ENCODE measurements at regions not wholly inside any gene's neighbourhood (a gene's known extent, or its start where the extent isn't known, plus 50 kb on each side); places are given as distances from the start of the nearest gene placed in this dataset.

DNA sequence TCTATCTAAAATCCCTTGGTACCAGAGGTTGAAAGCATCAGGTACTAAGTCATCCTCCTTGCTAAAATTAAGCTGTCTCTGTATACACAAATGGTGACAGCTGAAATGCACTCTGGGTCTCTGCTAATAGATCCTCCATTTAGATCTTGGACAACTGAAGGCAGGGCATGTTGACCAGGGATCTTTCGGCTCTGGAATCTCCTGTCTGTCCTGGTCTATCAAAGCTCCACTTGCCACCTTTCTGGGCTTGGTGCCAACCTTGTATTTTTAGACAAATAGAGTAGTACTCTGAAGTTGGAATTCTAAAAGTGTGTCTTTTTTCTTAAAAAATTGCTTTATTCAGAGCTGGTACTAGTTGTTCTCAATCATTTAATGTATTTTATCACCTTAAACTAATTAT, 135.2 kb upstream of the HMHB1 start:
- TF ChIP-seq, protein P1, sequence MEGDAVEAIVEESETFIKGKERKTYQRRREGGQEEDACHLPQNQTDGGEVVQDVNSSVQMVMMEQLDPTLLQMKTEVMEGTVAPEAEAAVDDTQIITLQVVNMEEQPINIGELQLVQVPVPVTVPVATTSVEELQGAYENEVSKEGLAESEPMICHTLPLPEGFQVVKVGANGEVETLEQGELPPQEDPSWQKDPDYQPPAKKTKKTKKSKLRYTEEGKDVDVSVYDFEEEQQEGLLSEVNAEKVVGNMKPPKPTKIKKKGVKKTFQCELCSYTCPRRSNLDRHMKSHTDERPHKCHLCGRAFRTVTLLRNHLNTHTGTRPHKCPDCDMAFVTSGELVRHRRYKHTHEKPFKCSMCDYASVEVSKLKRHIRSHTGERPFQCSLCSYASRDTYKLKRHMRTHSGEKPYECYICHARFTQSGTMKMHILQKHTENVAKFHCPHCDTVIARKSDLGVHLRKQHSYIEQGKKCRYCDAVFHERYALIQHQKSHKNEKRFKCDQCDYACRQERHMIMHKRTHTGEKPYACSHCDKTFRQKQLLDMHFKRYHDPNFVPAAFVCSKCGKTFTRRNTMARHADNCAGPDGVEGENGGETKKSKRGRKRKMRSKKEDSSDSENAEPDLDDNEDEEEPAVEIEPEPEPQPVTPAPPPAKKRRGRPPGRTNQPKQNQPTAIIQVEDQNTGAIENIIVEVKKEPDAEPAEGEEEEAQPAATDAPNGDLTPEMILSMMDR (IDR thresholded peaks at IDR 0.05): no peak
- TF ChIP-seq SIN3A (IDR thresholded peaks at IDR 0.05; ENCODE audit: borderline replicate concordance, insufficient read depth, low read depth, low read length) (no peak), POLR2AphosphoS5 (IDR thresholded peaks at IDR 0.05; ENCODE audit: low read depth, low read length) (no peak)
- TF ChIP-seq, protein P2, sequence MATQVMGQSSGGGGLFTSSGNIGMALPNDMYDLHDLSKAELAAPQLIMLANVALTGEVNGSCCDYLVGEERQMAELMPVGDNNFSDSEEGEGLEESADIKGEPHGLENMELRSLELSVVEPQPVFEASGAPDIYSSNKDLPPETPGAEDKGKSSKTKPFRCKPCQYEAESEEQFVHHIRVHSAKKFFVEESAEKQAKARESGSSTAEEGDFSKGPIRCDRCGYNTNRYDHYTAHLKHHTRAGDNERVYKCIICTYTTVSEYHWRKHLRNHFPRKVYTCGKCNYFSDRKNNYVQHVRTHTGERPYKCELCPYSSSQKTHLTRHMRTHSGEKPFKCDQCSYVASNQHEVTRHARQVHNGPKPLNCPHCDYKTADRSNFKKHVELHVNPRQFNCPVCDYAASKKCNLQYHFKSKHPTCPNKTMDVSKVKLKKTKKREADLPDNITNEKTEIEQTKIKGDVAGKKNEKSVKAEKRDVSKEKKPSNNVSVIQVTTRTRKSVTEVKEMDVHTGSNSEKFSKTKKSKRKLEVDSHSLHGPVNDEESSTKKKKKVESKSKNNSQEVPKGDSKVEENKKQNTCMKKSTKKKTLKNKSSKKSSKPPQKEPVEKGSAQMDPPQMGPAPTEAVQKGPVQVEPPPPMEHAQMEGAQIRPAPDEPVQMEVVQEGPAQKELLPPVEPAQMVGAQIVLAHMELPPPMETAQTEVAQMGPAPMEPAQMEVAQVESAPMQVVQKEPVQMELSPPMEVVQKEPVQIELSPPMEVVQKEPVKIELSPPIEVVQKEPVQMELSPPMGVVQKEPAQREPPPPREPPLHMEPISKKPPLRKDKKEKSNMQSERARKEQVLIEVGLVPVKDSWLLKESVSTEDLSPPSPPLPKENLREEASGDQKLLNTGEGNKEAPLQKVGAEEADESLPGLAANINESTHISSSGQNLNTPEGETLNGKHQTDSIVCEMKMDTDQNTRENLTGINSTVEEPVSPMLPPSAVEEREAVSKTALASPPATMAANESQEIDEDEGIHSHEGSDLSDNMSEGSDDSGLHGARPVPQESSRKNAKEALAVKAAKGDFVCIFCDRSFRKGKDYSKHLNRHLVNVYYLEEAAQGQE (IDR thresholded peaks at IDR 0.05; ENCODE audit: insufficient read depth in 1 of 2, low read depth in 2 of 2, low read length in 1 of 2): no peak
